ENCODE measurements at regions not wholly inside any gene's neighbourhood (a gene's known extent, or its start where the extent isn't known, plus 50 kb on each side); places are given as distances from the start of the nearest gene placed in this dataset.

DNA sequence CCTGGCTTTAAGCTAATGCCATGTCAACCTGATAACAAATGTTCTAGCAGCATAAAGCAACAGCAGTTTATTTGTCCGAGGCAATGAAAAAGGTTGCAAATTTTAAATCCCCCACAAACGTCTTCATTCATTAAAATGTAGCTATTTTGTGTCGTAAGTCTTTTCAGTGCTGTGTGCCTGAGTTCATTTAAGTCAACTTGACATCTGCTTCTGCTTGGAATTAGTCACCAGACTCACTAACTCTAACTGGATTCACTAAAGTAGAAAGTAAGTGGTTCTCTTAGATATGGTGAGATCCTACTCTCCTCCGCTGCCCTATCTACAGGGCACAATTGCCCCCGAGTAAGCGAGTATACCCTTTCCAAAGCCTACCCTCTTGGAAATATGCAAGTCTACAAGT, 118.4 kb upstream of the CHRM3 start:
- DNase-seq (ENCODE audit: low read depth in 4 of 4, low spot score in 1 of 4): no peak

DNA sequence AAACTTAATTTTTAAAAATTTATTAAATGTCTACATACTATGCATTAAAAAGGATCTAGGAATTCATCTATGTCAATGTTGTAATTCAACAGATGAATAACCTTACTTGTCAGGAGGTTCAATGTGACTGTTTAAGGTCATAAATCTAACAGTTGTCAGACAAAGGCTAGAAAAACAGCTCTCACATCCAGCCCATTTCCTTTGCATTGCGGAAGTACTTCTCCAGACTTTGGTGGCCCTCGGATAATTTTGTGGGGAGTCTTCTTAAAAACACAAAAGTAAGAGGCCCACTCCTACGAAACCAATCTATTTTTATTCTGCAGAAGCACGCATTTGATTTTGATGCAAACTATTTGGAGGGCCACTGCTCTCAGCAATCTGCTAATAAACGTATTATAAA, 122.6 kb upstream of the CHRM3 start:
- no peak for DNase-seq (ENCODE audit: low read depth in 4 of 4, low spot score in 1 of 4)

DNA sequence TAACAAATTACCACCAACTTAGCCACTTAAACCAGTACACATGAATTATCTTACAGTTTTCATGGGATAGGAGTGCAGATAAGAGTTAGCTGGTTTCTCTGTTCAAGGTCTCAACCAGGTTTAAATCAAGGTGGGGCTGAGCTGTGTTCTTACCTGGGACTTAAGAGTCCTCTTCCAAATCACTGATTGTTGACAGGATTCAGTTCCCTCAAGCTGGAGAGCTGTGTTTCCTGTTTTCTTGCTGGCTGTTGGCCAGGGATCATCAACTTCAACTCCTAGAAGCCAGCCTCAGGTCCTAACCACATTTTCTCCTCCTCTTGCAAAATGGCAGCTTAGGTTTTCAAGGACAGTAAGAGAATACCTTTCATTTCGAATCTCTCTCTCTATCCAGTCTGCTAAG, 123.8 kb upstream of the CHRM3 start:
- DNase-seq (ENCODE audit: low read depth in 4 of 4, low spot score in 1 of 4): no peak

DNA sequence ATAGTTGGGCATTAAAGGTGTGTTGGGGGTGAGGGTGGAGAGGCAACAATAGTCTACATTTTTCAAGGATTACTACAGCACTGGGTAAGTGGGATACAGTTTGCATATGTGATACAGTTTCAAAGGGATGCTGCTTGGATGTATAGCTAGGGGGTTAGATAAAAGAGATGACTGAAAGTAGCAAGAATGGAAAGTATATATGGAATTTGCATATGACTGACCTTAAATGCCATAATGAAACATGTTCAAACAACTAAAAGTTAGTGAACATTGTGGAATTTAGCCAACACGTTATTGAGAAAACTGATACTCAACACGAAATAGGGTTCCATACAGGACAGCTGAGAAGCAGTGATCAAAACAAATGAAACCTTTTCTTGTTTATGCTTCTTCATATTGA, 124.8 kb upstream of the CHRM3 start:
- no peak for DNase-seq (ENCODE audit: low read depth in 4 of 4, low spot score in 1 of 4)

DNA sequence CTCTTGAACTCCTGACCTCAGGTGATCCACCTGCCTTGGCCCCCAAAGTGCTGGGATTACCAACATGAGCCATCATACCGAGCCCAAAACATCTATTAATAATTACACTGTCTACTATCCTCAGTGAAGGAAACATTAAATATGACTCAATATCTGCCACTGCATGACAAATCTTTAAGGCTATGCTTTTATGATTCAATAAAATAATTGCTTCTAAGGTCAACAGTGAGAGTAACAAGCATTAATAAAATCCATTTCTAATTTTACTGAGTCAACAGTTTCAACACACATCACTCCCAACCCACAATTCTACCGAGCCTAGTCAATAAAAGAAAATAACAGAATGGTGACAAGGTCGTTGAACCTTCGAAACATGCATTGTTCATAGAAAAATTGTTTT, 125.5 kb upstream of the CHRM3 start:
- DNase-seq (ENCODE audit: low read depth in 4 of 4, low spot score in 1 of 4): no peak

DNA sequence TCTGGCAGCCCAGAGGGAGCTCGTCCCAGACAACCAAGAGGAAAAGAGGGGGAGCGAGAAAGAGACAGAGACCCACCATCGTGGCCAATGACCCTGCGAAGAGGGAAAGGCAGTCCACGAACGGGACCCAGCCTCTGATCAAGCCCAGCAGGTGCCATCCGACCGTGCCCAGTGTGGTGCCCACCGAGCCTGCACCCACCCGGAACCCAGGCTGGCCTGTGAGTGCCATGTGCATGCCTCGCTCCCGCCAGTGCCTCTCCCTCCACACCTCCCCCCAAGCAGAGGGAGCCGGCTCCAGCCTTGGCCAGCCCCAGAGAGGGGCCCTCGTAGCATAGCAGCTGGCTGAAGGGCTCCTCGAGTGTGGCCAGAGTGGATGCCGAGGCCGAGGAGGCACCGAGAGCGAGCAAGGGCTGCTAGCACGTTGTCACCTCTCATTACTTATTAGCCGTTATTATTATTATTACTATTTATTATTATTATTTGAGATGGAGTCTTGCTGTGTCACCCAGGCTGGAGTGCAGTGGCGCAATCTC, 130.7 kb upstream of the CHRM3 start:
- DNase-seq (ENCODE audit: low read depth in 4 of 4, low spot score in 1 of 4): no peak

DNA sequence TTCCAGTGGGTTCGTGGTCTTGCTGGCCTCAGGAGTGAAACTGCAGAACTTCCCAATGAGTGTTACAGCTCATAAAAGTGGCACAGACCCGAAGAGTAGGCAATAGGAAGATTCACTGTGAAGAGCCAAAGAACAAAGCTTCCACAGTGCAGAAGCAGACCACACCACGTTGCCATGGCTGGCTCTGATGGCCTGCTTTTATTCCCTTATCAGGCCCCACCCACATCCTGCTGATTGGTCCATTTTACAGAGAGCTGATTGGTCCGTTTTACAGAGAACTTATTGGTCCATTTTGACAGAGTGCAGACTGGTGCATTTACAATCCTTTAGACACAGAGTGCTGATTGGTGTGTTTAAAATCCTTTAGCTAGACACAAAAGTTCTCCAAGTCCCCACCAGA, 131.4 kb upstream of the CHRM3 start:
- DNase-seq (ENCODE audit: low read depth in 4 of 4, low spot score in 1 of 4): no peak

DNA sequence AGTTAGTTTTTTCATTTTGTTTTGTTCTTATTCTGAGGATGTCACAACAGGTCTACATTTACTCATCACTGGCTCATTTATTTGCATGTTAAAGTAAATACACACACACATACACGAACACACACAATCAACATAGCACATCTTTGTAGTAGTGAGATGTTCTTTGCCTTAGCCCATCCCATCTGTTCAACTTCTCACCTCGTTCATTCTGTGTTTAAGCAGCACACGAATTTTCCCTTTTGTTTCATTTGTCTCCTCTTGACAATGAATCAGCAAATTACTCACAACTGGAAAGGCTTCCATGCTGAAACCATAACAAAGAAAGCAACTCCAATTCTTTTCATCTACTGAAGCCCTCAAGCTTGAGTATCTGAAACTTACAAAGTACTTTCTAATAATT, 133.3 kb upstream of the CHRM3 start:
- DNase-seq (ENCODE audit: low read depth in 4 of 4, low spot score in 1 of 4): no peak

DNA sequence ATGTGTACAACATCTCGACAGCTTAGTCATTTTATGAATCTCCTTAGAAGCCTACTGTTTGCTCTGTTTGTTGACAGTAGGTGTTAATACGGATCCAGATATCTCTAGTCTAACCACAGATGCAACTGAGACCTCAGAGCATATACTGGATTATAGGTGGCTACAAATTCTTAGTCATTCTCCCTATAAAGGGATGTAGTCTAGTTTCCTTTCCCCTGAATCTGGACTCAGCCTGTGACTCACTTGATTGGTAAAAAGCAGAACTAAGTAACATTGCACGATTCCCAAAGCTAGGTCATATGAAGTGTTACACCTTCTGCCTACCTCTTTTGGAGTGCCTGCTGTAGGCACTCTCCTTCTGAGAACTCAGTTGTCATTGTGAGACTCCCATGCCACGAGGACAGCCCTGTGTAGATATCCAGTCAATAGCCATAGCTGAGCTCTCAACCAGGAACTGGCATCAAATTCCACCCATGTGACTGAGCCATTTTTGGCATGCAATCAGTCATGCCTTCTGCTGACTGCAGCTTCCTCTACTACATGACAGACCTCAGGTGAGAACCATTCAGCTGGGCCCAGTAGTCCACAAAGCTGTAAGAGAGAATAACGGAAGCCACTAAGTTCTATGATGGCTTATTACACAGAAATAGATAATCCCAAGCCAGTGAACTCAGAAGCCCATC, 135.9 kb upstream of the CHRM3 start:
- DNase-seq (ENCODE audit: low read depth in 4 of 4, low spot score in 1 of 4): no peak

DNA sequence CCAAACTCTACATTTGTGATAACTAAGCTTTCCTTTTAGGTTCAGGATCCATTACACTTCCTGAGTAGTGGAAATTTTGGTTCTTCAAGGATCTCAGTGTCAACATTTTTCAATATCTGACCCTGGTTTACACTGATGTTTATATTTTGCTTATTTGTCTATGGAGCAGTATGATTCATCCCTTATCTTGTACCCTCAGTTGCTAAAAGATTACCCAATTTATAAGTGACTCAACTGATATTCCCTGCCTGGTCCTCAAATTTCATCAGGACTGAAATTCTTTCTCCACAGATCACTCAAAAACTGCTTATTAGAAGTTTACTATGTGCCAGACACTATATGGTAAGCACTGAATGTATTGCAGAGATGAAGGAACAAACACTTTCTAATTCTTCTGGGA, 139.1 kb upstream of the CHRM3 start:
- DNase-seq (ENCODE audit: low read depth in 4 of 4, low spot score in 1 of 4): no peak

DNA sequence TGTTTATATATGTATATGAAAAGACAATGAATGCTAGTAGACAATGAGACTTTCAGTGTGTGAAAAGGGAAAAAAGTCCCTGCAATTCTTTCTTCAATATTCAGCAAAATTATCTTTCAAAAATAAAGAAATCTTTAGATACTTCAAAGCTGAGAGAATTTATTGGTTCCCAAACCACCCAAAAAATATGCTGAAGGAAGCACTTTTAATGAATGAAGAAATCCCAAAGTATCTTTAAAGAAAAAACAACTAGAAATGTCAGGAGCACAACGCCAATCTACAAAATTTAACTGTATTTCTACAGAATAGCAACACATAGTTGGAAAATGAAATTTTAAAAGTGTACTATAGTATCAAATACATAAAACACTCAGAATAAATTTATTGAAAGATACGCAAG, 142.3 kb upstream of the CHRM3 start:
- no peak for DNase-seq (ENCODE audit: low read depth in 4 of 4, low spot score in 1 of 4)

DNA sequence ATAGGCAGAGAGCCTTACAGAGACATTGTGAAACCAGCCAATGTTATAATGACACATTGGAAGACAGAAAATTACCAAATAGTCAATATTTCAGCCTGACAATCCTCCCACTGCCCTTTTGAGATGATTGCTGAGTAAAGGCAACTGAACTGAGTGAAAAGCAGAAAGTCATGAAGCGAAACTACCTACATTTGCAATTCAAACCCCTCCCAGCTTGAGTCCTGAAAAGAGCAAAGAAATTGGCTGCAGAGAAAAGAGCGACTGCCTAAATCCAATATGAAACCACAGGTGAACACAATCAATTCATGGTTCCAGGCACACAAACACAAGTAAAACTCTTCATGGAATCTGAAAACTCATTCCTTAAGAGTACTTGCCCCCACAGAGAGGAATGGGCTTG, 143.4 kb upstream of the CHRM3 start:
- DNase-seq (ENCODE audit: low read depth in 4 of 4, low spot score in 1 of 4): no peak

DNA sequence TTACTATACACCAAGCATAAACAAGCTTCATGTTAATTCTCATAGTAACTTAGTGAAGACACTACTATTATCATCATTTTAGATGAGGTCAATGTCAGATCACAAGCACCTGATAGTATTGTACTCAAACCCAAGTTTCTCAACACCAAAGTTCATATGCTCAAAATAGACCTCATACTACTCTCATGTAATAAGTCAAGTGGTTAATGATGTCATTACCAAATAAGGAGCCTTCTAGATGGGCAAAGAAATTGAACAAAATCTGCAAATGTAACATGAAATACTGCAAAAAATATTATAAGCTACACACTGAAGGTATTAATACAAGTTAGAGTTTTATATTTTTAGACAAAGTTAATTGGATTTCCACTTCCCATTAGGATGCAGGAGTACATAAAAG, 144.0 kb upstream of the CHRM3 start:
- DNase-seq (ENCODE audit: low read depth in 4 of 4, low spot score in 1 of 4): no peak

DNA sequence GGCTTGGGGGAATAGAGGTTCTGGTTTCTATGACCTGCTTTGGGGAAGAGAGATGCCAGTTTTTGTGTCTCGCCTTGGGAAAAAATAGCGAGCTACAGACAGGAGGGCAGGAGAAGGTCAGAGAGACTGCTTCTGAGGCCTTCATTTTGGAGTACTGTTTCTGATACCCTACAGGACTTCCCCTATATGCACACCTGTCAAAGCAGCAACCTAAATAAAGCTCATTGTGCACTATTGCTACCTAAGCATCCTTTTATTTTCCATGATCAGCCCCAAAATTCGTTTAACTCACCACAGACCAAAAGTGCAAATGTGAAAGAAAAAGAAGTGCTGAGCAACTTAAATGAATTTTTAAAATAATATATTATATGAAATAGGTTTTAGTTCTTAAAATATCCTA, 145.6 kb upstream of the CHRM3 start:
- DNase-seq (ENCODE audit: low read depth in 4 of 4, low spot score in 1 of 4): no peak

DNA sequence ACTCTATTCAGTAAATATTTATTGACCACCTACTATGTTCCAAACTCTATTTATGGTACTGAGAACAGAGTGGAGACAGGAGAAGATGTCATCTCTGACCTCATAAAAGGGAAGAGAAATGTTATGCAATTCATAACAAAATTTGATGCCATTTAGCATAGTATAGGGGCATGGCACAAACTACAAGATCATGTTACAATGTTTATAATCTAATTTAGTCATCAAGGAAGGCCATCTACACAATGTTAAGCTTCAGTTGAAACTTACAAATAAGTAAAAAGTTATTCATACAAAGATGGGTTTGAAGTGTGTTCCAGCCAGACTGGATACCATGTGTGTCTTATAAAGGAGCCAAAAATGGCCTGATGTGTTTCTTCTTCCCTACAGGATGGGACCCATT, 146.8 kb upstream of the CHRM3 start:
- no peak for DNase-seq (ENCODE audit: low read depth in 4 of 4, low spot score in 1 of 4)

DNA sequence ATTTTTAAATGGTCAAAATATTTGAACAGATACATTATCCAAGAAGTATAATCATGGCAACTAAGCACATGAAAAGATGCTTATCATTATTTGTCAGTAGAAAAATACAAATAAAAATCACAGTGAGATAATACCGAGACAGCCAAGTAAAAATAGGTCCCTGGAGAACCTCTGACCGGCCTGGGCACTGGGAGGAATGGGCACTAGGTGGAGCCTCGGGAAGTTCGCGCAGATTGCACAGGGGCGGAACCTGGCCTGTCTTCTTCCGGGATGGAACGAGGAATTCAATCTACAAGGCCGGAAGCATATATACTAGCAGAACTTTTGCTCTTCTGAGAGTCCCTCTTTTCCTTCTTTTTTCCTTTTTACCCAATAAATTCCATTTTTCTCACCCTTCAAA, 148.5 kb upstream of the CHRM3 start:
- DNase-seq (ENCODE audit: low read depth in 4 of 4, low spot score in 1 of 4): no peak

DNA sequence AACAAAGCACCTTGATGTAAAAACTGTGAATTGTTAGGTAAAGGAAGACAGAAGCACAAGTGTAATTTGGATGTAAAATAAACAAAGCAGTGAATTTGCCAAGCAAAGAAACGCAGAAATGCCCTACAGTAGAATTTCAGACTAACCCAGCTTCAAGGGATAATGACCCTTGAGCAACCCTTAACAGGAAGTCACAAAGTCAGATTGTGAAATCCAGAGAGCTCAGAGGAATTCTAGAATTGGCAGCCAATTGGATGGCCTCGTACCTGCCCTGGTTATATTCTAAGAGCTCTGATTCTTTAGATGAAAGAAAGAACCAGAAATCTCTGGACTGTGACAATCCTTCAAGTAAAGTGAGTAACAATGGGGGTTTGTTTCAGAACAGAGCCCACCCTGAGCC, 152.7 kb upstream of the CHRM3 start:
- DNase-seq (ENCODE audit: low read depth in 4 of 4, low spot score in 1 of 4): no peak

DNA sequence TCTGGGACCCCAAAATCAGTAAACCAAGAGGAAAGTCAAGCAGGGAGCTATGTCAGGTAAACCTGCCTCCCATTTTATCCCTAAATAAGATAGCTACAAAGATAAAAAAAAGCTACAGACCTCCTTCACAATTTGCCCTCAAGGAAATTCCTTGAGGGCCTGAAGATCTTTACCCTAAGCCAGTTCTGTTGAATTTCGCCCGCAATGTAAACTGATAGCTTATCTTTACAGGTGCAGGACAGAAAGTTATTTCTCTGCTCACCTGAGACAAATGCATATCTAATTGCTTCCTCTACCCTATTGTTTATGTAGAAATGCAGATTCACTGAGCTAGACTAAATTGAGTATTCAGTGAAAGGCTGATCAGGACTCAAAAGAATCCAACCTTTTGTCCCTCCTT, 153.4 kb upstream of the CHRM3 start:
- no peak for DNase-seq (ENCODE audit: low read depth in 4 of 4, low spot score in 1 of 4)

DNA sequence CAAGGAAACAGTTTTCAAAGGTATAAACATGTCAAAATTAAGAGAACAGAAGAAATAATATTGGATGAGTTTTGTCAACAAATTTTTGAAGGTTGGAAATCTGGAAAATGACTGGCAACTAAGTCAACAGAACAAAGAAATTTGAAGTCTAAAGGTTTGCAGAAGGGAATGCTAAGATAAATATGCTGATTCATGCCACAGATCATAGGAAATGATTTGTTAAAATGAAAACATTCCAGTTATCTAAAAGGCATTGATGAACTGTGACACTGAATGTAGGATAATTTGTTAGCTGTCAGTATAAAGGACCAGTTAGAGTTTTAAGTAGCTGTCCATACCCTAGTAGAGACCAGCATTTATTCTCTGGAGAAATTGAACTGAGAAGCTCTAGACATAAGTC, 157.9 kb upstream of the CHRM3 start:
- no peak for DNase-seq (ENCODE audit: low read depth in 4 of 4, low spot score in 1 of 4)

DNA sequence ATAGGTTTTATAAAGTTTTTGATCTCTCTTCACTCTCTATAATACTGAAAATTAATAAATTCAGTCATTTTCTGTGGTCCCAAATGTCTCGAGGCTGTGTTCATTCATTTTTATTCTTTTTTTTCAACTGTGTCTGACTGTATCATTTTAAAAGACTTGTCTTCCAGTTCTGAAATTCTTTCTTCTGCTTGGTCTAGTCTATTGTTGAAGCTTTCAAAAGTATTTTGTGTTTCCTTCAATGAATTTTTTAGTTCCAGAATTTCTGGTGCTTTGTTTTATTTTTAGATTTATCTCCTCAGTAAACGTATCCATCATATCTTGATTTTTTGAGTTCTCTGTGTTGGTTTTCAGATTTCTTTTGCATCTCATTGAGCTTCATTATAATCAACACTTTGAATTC, 161.0 kb upstream of the CHRM3 start:
- DNase-seq (ENCODE audit: low read depth in 4 of 4, low spot score in 1 of 4): no peak

DNA sequence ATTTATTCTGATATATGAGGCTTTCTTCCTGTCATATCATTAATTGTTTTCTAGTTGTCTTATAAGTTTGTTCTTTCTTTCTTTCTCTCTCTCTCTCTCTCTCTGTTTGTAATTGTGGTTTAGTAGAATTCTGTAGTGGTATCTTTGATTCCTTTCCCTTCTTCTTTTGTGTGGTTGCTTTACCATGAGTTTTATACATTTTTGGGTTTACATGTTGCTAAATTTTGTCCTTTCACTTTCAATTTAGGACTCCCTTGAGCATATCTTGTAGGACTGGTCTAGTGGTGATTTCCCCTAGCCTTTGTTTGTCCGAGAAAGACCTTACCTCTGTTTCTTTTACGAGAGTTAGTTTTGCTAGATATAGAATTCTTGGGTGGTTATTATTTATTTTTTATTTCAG, 162.3 kb upstream of the CHRM3 start:
- no peak for DNase-seq (ENCODE audit: low read depth in 4 of 4, low spot score in 1 of 4)

DNA sequence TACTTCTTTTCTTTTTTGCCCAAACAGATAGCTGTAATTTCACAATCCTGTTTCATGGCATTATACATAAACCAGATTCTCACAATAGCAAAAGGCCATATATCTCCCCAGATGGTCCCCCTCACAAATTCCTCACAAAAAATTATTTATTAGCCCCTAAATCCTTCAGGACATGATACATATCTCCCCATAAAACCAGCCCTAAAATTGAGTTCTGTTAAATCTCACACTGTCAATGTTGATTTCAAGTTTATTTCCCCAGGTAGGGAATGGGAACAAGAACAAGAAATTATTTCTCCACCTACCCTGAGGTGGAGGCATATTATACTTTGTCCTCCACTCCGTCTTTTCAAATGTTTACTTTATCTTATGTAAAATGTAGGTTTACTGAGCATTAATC, 163.4 kb upstream of the CHRM3 start:
- DNase-seq (ENCODE audit: low read depth in 4 of 4, low spot score in 1 of 4): no peak

DNA sequence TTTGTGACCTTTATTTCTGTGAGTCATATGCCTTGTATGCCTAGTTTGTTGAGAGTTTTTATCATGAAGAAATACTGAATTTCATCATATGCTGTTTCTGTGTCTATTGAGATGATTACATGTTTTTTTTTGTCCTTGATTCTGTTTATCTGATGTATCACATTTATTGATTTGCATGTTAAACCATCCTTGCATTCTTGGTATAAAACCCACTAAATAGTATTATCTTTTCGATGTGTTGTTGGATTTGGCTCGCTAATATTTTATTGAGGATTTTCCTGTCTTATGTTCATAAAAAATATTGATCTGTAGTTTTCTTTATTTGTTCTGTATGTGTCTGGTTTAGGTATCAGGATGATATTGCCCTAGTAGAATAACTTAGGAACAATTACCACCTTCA, 164.7 kb upstream of the CHRM3 start:
- DNase-seq (ENCODE audit: low read depth in 4 of 4, low spot score in 1 of 4): no peak

DNA sequence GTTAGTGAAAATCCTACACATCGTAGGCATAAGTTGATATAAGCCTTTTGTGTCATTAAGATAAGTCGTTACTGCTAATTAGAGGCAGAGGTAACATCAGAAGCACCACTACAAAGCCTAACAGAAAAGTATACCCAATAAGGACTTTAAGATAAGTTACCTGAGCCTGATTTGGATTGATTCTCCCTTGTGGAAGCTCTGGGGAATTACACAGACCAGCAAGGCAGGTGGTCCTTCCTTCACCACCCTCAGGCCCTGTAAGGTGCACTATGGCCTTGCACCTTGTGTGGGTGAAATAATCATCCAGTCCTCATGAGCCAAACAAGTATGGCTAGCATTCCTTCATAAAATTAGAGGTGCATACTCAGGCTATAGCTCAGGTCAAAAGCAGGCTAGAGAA, 166.7 kb upstream of the CHRM3 start:
- no peak for DNase-seq (ENCODE audit: low read depth in 4 of 4, low spot score in 1 of 4)

All from stimulated activated CD4-positive, alpha-beta T cell treated with anti-CD3 and anti-CD28 coated beads, Interleukin-1b, Interleukin-23, amount 100 ng/mL, for 24 hours (primary cell).